ENCODE measurements at regions not wholly inside any gene's neighbourhood (a gene's known extent, or its start where the extent isn't known, plus 50 kb on each side); places are given as distances from the start of the nearest gene placed in this dataset.

GRCh38 chr20:58086763-58087561 lies 141.5 kb downstream of the ANKRD60 start:
- Histone ChIP-seq H3K9me3 (replicated peaks; ENCODE audit: control insufficient read depth, insufficient read depth, low read length) (no peaks in the 10 kb centered on the region), H3K4me2 (ENCODE audit: insufficient read depth, low read length) (no peak overlapping the region), H3K79me2 (ENCODE audit: control insufficient read depth, insufficient read depth, low read length) (no peaks in the 10 kb centered on the region), H3K4me1 (ENCODE audit: control insufficient read depth, extremely low read depth, insufficient read depth, low read length) (peaks cover 3% of the 10 kb centered on the region), H4K20me1 (replicated peaks; ENCODE audit: control insufficient read depth, extremely low read depth, insufficient read depth, low read length) (no peaks in the 10 kb centered on the region), H3K27me3 (ENCODE audit: control insufficient read depth in 2 of 2, insufficient read depth in 2 of 2, low read length in 2 of 2) (no peaks in the 10 kb centered on the region), H2AFZ (ENCODE audit: low read depth, low read length) (no peak overlapping the region), H3K9ac (replicated peaks; ENCODE audit: extremely low read depth, insufficient read depth, low read length) (no peak overlapping the region), H3K4me3 (replicated peaks in 1 of 3; ENCODE audit: insufficient read depth in 1 of 3, low read depth in 1 of 3, low read length in 3 of 3) (no peak overlapping the region), H3K36me3 (ENCODE audit: control insufficient read depth in 2 of 2, extremely low read depth in 1 of 2, insufficient read depth in 2 of 2, low read length in 2 of 2) (no peaks in the 10 kb centered on the region), H3K9me1 (replicated peaks; ENCODE audit: control insufficient read depth, extremely low read depth, insufficient read depth, low read length) (no peaks in the 10 kb centered on the region), H3K27ac (ENCODE audit: insufficient read depth, low read depth, low read length) (no peak overlapping the region)
- CTCF ChIA-PET = interaction anchor here (0.6 to 4.3 kb wide), 54 partner anchors 8 to 492 kb away, joined by 3 to 89 read pairs (median 5); partner anchors contain the start of genes PMEPA1 and ZBP1
- POLR2A ChIA-PET = no interaction called here
- dilution Hi-C loops (cut with MboI; ENCODE audit: extremely low pct_ligation_motif_present, low sequenced_read_pairs) (loop anchor here (25.0 kb wide), 1 partner anchor 450 kb away; no protein-coding TSS in a partner anchor), intact Hi-C loops (cut with micrococcal nuclease) (loop anchor here (1.0 to 5.0 kb wide), 8 partner anchors 90 to 573 kb away; partner anchors contain the start of gene PMEPA1)
- no TSS peak for BruUV-seq (replicated peaks)
- FAIRE-seq (peak; percentile 88), DNase-seq (ENCODE audit: low read depth, low spot score) (peak; percentile 62)
- peak; percentile 30 for TF ChIP-seq EZH2 (IDR thresholded peaks at IDR 0.05; ENCODE audit: borderline replicate concordance, low read depth, low read length, severe bottlenecking)
- no peak for TF ChIP-seq POLR2AphosphoS5 (IDR thresholded peaks at IDR 0.05; ENCODE audit: insufficient read depth, low read depth, low read length)
- peak; percentile 90 to 97 for TF ChIP-seq CTCF (IDR thresholded peaks at IDR 0.05; ENCODE audit: extremely low read depth in 1 of 2, insufficient read depth in 1 of 2, low read depth in 1 of 2, low read length in 2 of 2)

GRCh38 chr20:58084966-58085365 lies 143.5 kb downstream of the ANKRD60 start:
- no peak overlapping the region for H3K9ac ChIP-seq (replicated peaks; ENCODE audit: extremely low read depth, insufficient read depth, low read length)
- no peaks in the 10 kb centered on the region for H3K9me3 ChIP-seq (replicated peaks; ENCODE audit: control insufficient read depth, insufficient read depth, low read length)
- no peak overlapping the region for H3K4me3 ChIP-seq (replicated peaks in 1 of 3; ENCODE audit: insufficient read depth in 1 of 3, low read depth in 1 of 3, low read length in 3 of 3)
- dilution Hi-C loops (cut with MboI; ENCODE audit: extremely low pct_ligation_motif_present, low sequenced_read_pairs) (loop anchor here (25.0 kb wide), 1 partner anchor 448 kb away; no protein-coding TSS in a partner anchor), intact Hi-C loops (cut with micrococcal nuclease) (loop anchor here (5.0 kb wide), 3 partner anchors 88 to 148 kb away; no protein-coding TSS in a partner anchor)
- CTCF ChIA-PET = interaction anchor here (0.7 to 4.3 kb wide), 3 partner anchors 10 to 463 kb away, joined by 3 to 89 read pairs (median 83); partner anchors contain the start of gene ZBP1
- no peaks in the 10 kb centered on the region for H3K27me3 ChIP-seq (ENCODE audit: control insufficient read depth in 2 of 2, insufficient read depth in 2 of 2, low read length in 2 of 2)
- H4K20me1 ChIP-seq (replicated peaks; ENCODE audit: control insufficient read depth, extremely low read depth, insufficient read depth, low read length) = no peaks in the 10 kb centered on the region
- H3K79me2 ChIP-seq (ENCODE audit: control insufficient read depth, insufficient read depth, low read length) = no peaks in the 10 kb centered on the region
- no peak for TF ChIP-seq EZH2 (IDR thresholded peaks at IDR 0.05; ENCODE audit: borderline replicate concordance, low read depth, low read length, severe bottlenecking)
- TF ChIP-seq JUN (IDR thresholded peaks at IDR 0.05; ENCODE audit: borderline replicate concordance, insufficient read depth, insufficient read length, low read depth) = no peak
- TF ChIP-seq MAX (IDR thresholded peaks at IDR 0.05; ENCODE audit: insufficient read depth, insufficient read length) = no peak
- no peak for TF ChIP-seq POLR2AphosphoS5 (IDR thresholded peaks at IDR 0.05; ENCODE audit: insufficient read depth, low read depth, low read length)
- no peak for TF ChIP-seq CTCF (IDR thresholded peaks at IDR 0.05; ENCODE audit: extremely low read depth in 1 of 2, insufficient read depth in 1 of 2, low read depth in 1 of 2, low read length in 2 of 2)
- TF ChIP-seq GATA2 (IDR thresholded peaks at IDR 0.05; ENCODE audit: insufficient read depth, insufficient read length, low read depth, low read length) = no peak
- TF ChIP-seq FOS (IDR thresholded peaks at IDR 0.05; ENCODE audit: borderline replicate concordance, insufficient read depth, low read length) = no peak
- TF ChIP-seq MYC (IDR thresholded peaks at IDR 0.05; ENCODE audit: low read depth, low read length) = no peak
- no TSS peak for BruUV-seq (replicated peaks)
- DNase-seq (ENCODE audit: low read depth, low spot score) = peak; percentile 12
- POLR2A ChIA-PET = no interaction called here
- no peaks in the 10 kb centered on the region for H3K9me1 ChIP-seq (replicated peaks; ENCODE audit: control insufficient read depth, extremely low read depth, insufficient read depth, low read length)
- H3K36me3 ChIP-seq (ENCODE audit: control insufficient read depth in 2 of 2, extremely low read depth in 1 of 2, insufficient read depth in 2 of 2, low read length in 2 of 2) = no peaks in the 10 kb centered on the region
- no peak overlapping the region for H3K4me2 ChIP-seq (ENCODE audit: insufficient read depth, low read length)
- FAIRE-seq = no peak
- H3K27ac ChIP-seq (ENCODE audit: insufficient read depth, low read depth, low read length) = no peak overlapping the region
- no peak overlapping the region for H2AFZ ChIP-seq (ENCODE audit: low read depth, low read length)
- H3K4me1 ChIP-seq (ENCODE audit: control insufficient read depth, extremely low read depth, insufficient read depth, low read length) = peaks cover 8% of the 10 kb centered on the region
